ENCODE measurements at regions not wholly inside any gene's neighbourhood (a gene's known extent, or its start where the extent isn't known, plus 50 kb on each side); places are given as distances from the start of the nearest gene placed in this dataset.

- TF ChIP-seq, protein P1, sequence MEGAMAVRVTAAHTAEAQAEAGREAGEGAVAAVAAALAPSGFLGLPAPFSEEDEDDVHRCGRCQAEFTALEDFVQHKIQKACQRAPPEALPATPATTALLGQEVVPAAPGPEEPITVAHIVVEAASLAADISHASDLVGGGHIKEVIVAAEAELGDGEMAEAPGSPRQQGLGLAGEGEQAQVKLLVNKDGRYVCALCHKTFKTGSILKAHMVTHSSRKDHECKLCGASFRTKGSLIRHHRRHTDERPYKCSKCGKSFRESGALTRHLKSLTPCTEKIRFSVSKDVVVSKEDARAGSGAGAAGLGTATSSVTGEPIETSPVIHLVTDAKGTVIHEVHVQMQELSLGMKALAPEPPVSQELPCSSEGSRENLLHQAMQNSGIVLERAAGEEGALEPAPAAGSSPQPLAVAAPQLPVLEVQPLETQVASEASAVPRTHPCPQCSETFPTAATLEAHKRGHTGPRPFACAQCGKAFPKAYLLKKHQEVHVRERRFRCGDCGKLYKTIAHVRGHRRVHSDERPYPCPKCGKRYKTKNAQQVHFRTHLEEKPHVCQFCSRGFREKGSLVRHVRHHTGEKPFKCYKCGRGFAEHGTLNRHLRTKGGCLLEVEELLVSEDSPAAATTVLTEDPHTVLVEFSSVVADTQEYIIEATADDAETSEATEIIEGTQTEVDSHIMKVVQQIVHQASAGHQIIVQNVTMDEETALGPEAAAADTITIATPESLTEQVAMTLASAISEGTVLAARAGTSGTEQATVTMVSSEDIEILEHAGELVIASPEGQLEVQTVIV (IDR thresholded peaks at IDR 0.05; ENCODE audit: borderline replicate concordance, partially characterized antibody): no peak
- no peak for TF ChIP-seq MEF2B (IDR thresholded peaks at IDR 0.05; ENCODE audit: partially characterized antibody, poor library complexity, severe bottlenecking)
- TF ChIP-seq JUNB (IDR thresholded peaks at IDR 0.05): no peak
- TF ChIP-seq TARDBP (IDR thresholded peaks at IDR 0.05; ENCODE audit: borderline replicate concordance): no peak
- TF ChIP-seq CHD2 (IDR thresholded peaks at IDR 0.05; ENCODE audit: borderline replicate concordance, low read depth, low read length): no peak
- no peak for TF ChIP-seq CTCF (IDR thresholded peaks at IDR 0.05 in 2 of 3, conservative IDR thresholded peaks at IDR 0.05 in 1 of 3; ENCODE audit: control insufficient read depth in 2 of 3, extremely low read depth in 1 of 3, insufficient read depth in 1 of 3, low read depth in 3 of 3, low read length in 3 of 3)
- no peak for TF ChIP-seq ATF2 (IDR thresholded peaks at IDR 0.05; ENCODE audit: low read length)
- no peak for TF ChIP-seq TCF3 (IDR thresholded peaks at IDR 0.05; ENCODE audit: borderline replicate concordance, insufficient read depth, low read depth, low read length)
- TF ChIP-seq, protein P2, sequence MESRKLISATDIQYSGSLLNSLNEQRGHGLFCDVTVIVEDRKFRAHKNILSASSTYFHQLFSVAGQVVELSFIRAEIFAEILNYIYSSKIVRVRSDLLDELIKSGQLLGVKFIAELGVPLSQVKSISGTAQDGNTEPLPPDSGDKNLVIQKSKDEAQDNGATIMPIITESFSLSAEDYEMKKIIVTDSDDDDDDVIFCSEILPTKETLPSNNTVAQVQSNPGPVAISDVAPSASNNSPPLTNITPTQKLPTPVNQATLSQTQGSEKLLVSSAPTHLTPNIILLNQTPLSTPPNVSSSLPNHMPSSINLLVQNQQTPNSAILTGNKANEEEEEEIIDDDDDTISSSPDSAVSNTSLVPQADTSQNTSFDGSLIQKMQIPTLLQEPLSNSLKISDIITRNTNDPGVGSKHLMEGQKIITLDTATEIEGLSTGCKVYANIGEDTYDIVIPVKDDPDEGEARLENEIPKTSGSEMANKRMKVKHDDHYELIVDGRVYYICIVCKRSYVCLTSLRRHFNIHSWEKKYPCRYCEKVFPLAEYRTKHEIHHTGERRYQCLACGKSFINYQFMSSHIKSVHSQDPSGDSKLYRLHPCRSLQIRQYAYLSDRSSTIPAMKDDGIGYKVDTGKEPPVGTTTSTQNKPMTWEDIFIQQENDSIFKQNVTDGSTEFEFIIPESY (IDR thresholded peaks at IDR 0.05): no peak
Measured at GRCh38 chr12:92297405-92297804, 151.8 kb upstream of the BTG1 start (continued).

All from GM12878 (cell line).